ENCODE measurements at regions not wholly inside any gene's neighbourhood (a gene's known extent, or its start where the extent isn't known, plus 50 kb on each side); places are given as distances from the start of the nearest gene placed in this dataset.
"Not testable (repeated sequence)": the region's sequence is repeated elsewhere in the genome, so short reads cannot be mapped to it uniquely, and the experiment has no call there.

GRCh38 chr9:88596376-88596775 lies 61.4 kb downstream of the NXNL2 start:
- DNase-seq = no peak

- DNase-seq = no peak
Observed at GRCh38 chr9:88604836-88605511, 70.0 kb downstream of the NXNL2 start.

DNA sequence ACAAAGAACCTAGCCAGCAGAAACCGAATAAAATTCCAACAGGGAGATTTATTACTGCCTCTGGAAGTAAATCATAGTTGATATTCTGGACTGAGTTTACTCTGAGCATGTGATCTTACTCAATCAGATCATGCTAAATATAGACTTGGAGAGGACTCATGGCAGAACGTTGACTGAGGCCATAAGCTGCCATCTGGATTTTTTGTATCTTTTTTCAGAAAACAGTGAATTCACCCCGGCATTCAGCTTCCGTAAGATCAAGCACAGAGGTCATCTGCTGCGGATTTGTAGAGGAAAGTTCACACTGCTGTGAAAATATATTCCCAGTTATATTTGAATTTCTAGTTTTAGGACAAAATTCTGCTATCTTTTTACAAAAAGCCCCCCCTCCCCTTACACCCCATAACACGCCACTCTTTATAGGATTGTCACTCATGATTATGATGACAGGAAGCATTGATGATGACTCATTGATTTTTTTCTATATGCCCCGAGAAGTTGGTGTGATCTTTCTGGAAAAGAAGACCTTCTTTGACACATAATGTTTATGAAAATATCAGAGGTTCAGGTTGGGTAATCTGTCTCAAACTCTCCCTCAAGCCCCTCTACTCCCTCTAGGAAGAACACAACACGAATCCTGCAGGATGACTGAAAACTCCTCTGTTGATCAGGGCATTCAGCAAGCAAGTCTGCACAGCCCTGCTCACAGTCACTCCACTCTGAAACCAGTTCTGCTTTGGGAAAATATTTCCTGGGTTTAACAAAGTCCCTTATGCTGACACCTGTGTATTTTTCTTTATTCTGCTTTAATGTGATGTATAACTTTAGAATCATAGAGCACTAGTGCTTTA lies 70.8 kb downstream of the NXNL2 start:
- DNase-seq = no peak

- DNase-seq = no peak
Observed at GRCh38 chr9:88614359-88614758, 79.4 kb downstream of the NXNL2 start.

- no peak for DNase-seq
Observed at GRCh38 chr9:88623698-88624097, 88.7 kb downstream of the NXNL2 start.

- no peak for DNase-seq
Observed at GRCh38 chr9:88628114-88628513, 93.1 kb downstream of the NXNL2 start.

DNA sequence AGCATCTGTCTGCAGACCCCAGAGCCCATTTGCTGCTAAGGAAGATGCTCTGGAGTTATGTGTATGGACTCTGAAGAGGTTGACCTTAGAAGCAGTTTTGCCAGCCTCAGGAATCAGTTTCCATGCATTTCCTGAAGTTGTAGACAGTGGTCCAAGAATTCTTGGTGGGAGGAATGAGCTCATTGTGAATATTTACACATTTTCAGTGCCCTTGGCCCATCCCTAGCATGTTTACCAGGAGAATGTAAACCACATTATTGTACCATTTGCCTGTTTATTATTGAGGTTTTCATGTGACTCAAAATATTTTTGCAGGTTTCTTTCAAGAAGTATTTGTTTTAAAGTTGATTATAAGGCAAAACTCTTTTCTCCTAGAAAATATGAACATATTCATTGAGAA lies 93.8 kb downstream of the NXNL2 start:
- no peak for DNase-seq

GRCh38 chr9:88630574-88630973 lies 95.6 kb downstream of the NXNL2 start:
- not testable (repeated sequence) for DNase-seq

DNA sequence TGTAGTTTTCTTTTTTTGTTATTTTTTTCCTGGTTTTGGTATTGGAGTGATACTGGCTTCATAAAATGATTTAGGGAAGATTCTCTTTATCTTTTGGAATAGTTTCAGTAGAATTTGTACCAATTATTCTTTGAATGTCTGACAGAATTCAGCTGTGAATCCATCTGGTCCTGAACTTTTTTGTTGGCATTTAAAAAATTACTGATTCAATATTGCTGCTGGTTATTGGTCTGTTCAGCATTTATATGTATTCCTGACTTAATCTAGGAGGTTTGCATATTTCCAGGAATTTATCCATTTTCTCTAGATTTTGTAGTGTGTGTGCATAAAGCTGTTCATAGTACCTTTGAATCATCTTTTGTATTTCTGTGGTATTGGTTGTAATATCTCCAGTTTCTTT lies 100.2 kb downstream of the NXNL2 start:
- no peak for DNase-seq

- DNase-seq = no peak
Observed at GRCh38 chr9:88641456-88642240, 106.7 kb downstream of the NXNL2 start.

GRCh38 chr9:88642336-88642735 lies 107.4 kb downstream of the NXNL2 start:
- no peak for DNase-seq

DNA sequence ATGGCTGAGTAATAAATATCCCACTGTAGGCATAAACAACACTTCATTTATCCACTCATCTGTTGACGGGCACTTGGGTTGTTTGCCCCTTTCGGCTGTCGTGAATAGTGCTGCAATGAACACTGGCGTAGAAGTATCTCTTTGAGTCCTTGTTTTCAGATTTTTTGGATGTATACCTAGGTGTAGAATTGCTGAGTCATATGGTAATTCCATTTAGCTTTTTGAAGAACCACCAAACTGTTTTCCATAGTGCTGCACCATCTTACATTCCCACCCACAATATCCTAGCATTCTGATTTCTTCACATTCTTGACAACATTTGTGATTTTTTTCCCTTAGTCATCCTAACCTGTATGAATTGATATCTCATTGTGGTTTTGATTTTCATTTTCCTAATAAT lies 109.0 kb downstream of the NXNL2 start:
- DNase-seq = no peak

- no peak for DNase-seq
Observed at GRCh38 chr9:88645172-88645878, 110.3 kb downstream of the NXNL2 start.

DNA sequence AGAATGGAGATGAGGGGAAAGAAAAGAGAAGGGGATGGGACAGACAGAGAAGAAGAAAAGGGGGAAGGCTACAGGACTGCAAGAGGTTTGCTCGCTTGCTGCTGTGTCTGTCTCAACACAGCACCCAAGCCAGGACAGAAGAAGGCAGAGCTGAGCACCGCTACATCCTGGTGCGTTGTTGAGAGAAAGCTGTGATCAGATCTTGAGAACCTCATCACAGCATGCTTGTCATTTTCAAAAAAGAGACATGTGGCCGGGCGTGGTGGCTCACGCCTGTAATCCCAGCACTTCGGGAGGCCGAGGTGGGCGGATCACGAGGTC lies 110.9 kb downstream of the NXNL2 start:
- DNase-seq = no peak

DNA sequence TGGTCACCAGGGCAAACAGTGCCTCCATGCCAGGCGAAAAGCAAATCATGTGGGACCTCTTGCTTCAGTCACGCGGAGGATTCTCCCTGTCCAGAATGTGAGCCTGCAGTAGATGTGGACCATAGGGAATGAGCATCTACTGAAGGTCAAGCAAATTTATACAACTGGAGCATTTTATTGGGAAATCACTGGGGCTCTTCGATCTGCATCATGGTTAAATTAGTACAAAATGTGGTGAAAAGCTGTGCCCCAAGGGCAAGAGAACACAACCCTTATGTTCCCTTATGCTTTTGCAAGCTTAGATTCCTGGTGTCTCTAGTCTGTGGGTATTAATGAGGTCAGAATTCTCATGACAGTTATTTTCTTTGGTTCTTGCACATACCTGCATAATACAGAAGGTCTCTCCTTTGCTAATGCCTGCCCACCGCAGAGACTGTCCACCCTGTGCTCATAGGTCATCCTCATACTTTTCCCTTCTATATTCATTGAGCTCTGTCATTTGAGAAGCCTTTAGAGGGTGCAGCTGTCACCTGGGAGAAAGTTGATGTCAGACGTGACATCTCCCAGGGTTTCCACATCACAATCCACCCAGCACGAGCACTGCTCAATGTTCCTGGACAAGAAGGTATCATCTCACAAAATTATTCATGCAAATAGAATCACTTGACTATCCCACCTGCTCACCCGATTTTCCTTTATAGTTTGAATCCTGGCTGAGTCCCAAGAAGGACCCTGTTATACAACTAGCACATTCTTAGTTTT lies 111.7 kb downstream of the NXNL2 start:
- no peak for DNase-seq

DNA sequence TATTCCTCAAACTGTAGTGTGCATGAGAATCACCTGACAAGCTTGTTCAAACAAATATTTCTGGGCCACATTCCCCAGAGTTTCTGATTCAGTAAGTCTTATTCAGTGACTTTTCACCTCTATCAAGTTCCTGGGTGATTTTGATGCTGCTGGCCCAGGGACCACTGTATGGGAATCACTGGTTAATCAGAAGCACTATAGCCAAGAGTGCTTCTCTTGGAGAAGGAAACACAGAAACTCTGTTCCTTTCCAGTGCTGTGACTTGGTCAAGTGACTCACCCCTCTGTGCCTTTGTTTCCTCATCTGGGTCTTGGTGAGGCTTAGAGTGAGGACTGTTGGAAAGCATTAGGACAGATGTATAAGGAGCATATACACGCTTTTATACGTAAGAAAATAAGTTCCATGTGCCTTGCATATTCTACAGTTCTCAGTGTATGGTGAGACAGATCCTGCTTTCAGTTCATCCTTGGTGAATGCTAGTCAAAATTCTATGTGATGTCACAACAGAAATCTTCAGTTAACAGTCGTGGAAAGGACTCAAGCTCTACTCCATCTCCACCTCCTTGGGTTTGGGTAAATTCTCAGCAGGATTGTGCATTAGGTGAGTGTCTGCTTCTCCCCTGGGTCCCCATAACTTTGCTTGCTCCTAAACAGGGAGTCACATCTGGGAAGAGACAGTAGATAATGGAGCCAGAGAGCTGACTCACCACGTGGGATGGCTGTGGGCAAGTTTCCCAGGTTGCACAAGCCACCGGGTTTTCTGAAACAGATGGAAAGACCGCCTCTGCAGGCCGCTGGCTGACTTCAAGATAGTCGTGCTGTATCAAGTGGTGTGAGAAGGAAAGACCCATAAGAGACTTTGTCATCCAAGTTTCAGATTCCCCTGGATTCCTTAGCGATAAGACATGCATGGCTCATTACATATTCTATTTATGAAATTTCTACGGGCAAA lies 117.0 kb downstream of the NXNL2 start:
- DNase-seq = no peak

GRCh38 chr9:88652876-88653275 lies 117.9 kb downstream of the NXNL2 start:
- DNase-seq = no peak

- DNase-seq = no peak
Observed at GRCh38 chr9:88653406-88653805, 118.4 kb downstream of the NXNL2 start.

DNA sequence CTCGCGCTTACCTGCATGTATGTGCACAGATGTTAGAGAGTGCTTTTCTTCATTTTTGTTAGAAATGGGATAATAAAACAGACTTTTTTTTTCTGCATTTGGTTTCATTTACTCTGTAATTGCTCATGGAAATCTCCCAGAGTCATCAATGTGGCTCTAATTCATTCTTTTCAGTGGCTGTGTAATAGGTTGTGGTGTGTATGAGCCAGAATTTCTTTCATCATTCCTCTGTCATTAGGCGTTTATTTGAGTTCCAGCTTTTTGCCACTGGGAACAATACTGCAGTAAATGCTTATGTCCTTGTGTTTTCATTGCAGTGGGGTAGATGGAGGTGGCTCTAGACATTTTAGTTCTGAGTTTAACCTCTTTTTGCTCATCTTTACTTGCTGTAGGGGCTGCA lies 118.9 kb downstream of the NXNL2 start:
- no peak for DNase-seq

DNA sequence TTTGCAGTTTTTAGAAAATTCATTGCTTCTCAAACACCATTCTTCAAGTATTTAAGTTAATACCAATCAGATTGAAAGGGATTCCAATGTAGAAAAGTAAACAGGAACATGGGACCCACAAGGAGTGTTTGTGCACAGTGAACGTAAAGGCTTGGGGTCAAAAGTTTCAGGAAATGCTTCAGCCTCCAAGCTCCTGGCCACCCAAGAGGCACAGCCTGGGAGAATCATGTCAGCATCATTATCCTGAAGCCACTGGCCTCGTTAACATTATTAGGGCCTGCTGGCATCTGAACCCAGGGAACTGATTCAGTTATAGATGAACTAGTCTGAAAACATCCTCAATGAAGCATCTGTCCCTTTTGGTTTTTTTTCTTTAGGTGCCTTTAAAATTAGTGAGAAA lies 122.9 kb downstream of the NXNL2 start:
- no peak for DNase-seq

- no peak for DNase-seq
Observed at GRCh38 chr9:88658311-88658822, 123.4 kb downstream of the NXNL2 start.
